CD14-positive monocyte (primary cell): ENCODE measurements at regions not wholly inside any gene's neighbourhood (a gene's known extent, or its start where the extent isn't known, plus 50 kb on each side); places are given as distances from the start of the nearest gene placed in this dataset.

Experiments
- DNase-seq, 3 donors: peaks; one replicate each; pipeline ENCODE4 v3.0.0-alpha.2; 2011 to 2022
- H2AFZ ChIP-seq: 2 replicates; pipeline ENCODE4 v1.6.0; 2012; ENCODE audit warnings: mild to moderate bottlenecking, low read depth, low read length, inconsistent platforms; ENCODE audit not compliant: insufficient read depth, poor library complexity, severe bottlenecking
- H3K27ac ChIP-seq, 2 donors: 1 replicate in 1 of 2; 2 replicates in 1 of 2; pipeline ENCODE4 v1.5.1; 2012 to 2013; ENCODE audit warnings: low read length in 2 of 2, control low read depth in 1 of 2, inconsistent platforms in 1 of 2, low read depth in 1 of 2, mild to moderate bottlenecking in 1 of 2
- H3K27me3 ChIP-seq, 2 donors: one replicate each; pipeline versions ENCODE4 v1.6.0 to v1.6.1; 2011 to 2013; ENCODE audit warnings: low read length in 2 of 2; ENCODE audit not compliant: control insufficient read depth in 2 of 2, insufficient read depth in 2 of 2
- H3K36me3 ChIP-seq, 2 donors: replicated peaks in 1 of 2; 1 replicate in 1 of 2; 2 replicates in 1 of 2; pipeline versions ENCODE4 v1.5.1 to v1.6.1; 2012 to 2013; ENCODE audit warnings: low read length in 2 of 2, control low read depth in 1 of 2, inconsistent platforms in 1 of 2, mild to moderate bottlenecking in 1 of 2; ENCODE audit not compliant: insufficient read depth in 2 of 2, control insufficient read depth in 1 of 2
- H3K4me1 ChIP-seq, 2 donors: 1 replicate in 1 of 2; 2 replicates in 1 of 2; pipeline versions ENCODE4 v1.5.1 to v1.6.1; 2012 to 2013; ENCODE audit warnings: low read length in 2 of 2, control low read depth in 1 of 2, inconsistent platforms in 1 of 2, mild to moderate bottlenecking in 1 of 2, moderate library complexity in 1 of 2; ENCODE audit not compliant: insufficient read depth in 2 of 2, control insufficient read depth in 1 of 2
- H3K4me2 ChIP-seq: replicated peaks from 2 replicates; pipeline ENCODE3; 2012; ENCODE audit warnings: low read length, moderate library complexity, mild to moderate bottlenecking; ENCODE audit not compliant: poor library complexity, severe bottlenecking; ENCODE audit errors: extremely low read depth
- H3K4me3 ChIP-seq, 3 experiments: fragments of 200-600 bp in 1 of 3; sonication (generic) in 1 of 3; replicated peaks in 1 of 3; 1 replicate in 2 of 3; 2 replicates in 1 of 3; pipeline ENCODE4 v1.5.1; 2011 to 2013; ENCODE audit warnings: low read length in 3 of 3, mild to moderate bottlenecking in 3 of 3, control low read depth in 2 of 3, low read depth in 2 of 3, inconsistent platforms in 1 of 3, moderate library complexity in 1 of 3
- H3K79me2 ChIP-seq: 2 replicates; pipeline ENCODE4 v1.6.0; 2012; ENCODE audit warnings: mild to moderate bottlenecking, control low read depth, inconsistent platforms, low read length, moderate library complexity; ENCODE audit not compliant: insufficient read depth
- H3K9ac ChIP-seq: 2 replicates; pipeline ENCODE4 v1.6.0; 2017; ENCODE audit warnings: low read length, mild to moderate bottlenecking; ENCODE audit not compliant: insufficient read depth, poor library complexity, severe bottlenecking
- H3K9me3 ChIP-seq, 2 donors: replicated peaks in 1 of 2; 1 replicate in 1 of 2; 2 replicates in 1 of 2; pipeline versions ENCODE4 v1.5.1 to v1.6.1; 2012 to 2013; ENCODE audit warnings: low read length in 2 of 2, control low read depth in 1 of 2; ENCODE audit not compliant: control insufficient read depth in 1 of 2, insufficient read depth in 1 of 2
- H4K20me1 ChIP-seq: 2 replicates; pipeline ENCODE4 v1.6.0; 2012; ENCODE audit warnings: mild to moderate bottlenecking, low read length, control low read depth, moderate library complexity; ENCODE audit not compliant: insufficient read depth
- H3K27ac Mint-ChIP-seq, 7 donors: one replicate each; pipeline ENCODE4 v1.8.0; 2020; ENCODE audit warnings: mild to moderate bottlenecking in 7 of 7, mixed read lengths in 7 of 7, moderate library complexity in 6 of 7, inconsistent platforms in 2 of 7
- H3K27me3 Mint-ChIP-seq, 3 donors: one replicate each; pipeline ENCODE4 v1.8.0; 2021 to 2022; ENCODE audit warnings: low read depth in 3 of 3, mild to moderate bottlenecking in 3 of 3, mixed read lengths in 3 of 3, moderate library complexity in 3 of 3, inconsistent platforms in 1 of 3
- H3K36me3 Mint-ChIP-seq, 2 donors: one replicate each; pipeline ENCODE4 v1.8.0; 2020; ENCODE audit warnings: mixed read lengths in 2 of 2, inconsistent platforms in 1 of 2, mild to moderate bottlenecking in 1 of 2
- H3K4me1 Mint-ChIP-seq: one replicate; pipeline ENCODE4 v1.8.0; 2020; ENCODE audit warnings: mild to moderate bottlenecking, mixed read lengths
- H3K4me3 Mint-ChIP-seq, 2 donors: one replicate each; pipeline ENCODE4 v1.8.0; 2020; ENCODE audit warnings: mild to moderate bottlenecking in 2 of 2, mixed read lengths in 2 of 2, moderate library complexity in 1 of 2
- H3K9me3 Mint-ChIP-seq, 7 donors: one replicate each; pipeline ENCODE4 v1.8.0; 2020 to 2022; ENCODE audit warnings: mixed read lengths in 7 of 7, mild to moderate bottlenecking in 6 of 7, moderate library complexity in 6 of 7, inconsistent platforms in 2 of 7
- CTCF ChIP-seq: fragments of 200-600 bp; IDR thresholded peaks from one replicate; pipeline ENCODE4 v1.8.0; 2022; ENCODE audit warnings: antibody characterized with exemption, mild to moderate bottlenecking
- WGBS: methylation state at CpG from one replicate; pipeline ENCODE4 v1.1.5; 2013; ENCODE audit warnings: missing lambda C conversion rate; ENCODE audit not compliant: insufficient coverage; 5-methylcytosine and 5-hydroxymethylcytosine counted together
- intact Hi-C, 2 donors: fragments of 100-400 bp; cut with micrococcal nuclease; formaldehyde crosslinking; loops; one replicate each; pipeline versions ENCODE4 v1.15.0 to v1.15.1; 2023

GRCh38 chr17:70716551-70716950, 547.2 kb downstream of the KCNJ2 start:
- WGBS = no CpG with 5 or more reads among the region's 3 CpGs
- Mint-ChIP-seq H3K27ac (no peak overlapping the region), H3K9me3 (peaks cover 0 to 4% (median 0%) of the 10 kb centered on the region in 7 donors), H3K4me3 (no peak overlapping the region), H3K4me1 (no peaks in the 10 kb centered on the region), H3K27me3 (peaks cover 0 to 5% (median 1%) of the 10 kb centered on the region in 3 donors), H3K36me3 (no peaks in the 10 kb centered on the region)
- H3K27me3 ChIP-seq = no peaks in the 10 kb centered on the region
- H3K4me1 ChIP-seq = no peaks in the 10 kb centered on the region
- H2AFZ ChIP-seq = no peak overlapping the region
- H4K20me1 ChIP-seq = no peaks in the 10 kb centered on the region
- no peak overlapping the region for H3K9ac ChIP-seq
- TF ChIP-seq CTCF = no peak
- H3K27ac ChIP-seq = no peak overlapping the region
- H3K36me3 ChIP-seq = no peaks in the 10 kb centered on the region
- H3K4me3 ChIP-seq = no peak overlapping the region
- H3K79me2 ChIP-seq = no peaks in the 10 kb centered on the region
- no peak for DNase-seq
- no peaks in the 10 kb centered on the region for H3K9me3 ChIP-seq
- no peak overlapping the region for H3K4me2 ChIP-seq
- intact Hi-C loops = no loop called here

- Histone ChIP-seq H4K20me1 (no peaks in the 10 kb centered on the region), H2AFZ (no peak overlapping the region), H3K9ac (no peak overlapping the region), H3K79me2 (no peaks in the 10 kb centered on the region), H3K27me3 (no peaks in the 10 kb centered on the region), H3K4me1 (no peaks in the 10 kb centered on the region), H3K36me3 (no peaks in the 10 kb centered on the region), H3K9me3 (no peaks in the 10 kb centered on the region), H3K4me2 (no peak overlapping the region), H3K4me3 (no peak overlapping the region), H3K27ac (no peak overlapping the region)
- no peak for DNase-seq
- H3K4me1 Mint-ChIP-seq = no peaks in the 10 kb centered on the region
- intact Hi-C loops = no loop called here
- H3K27ac Mint-ChIP-seq = no peak overlapping the region
- H3K9me3 Mint-ChIP-seq = peaks cover 0 to 4% (median 0%) of the 10 kb centered on the region in 7 donors
- TF ChIP-seq CTCF = no peak
- H3K36me3 Mint-ChIP-seq = no peaks in the 10 kb centered on the region
- peaks cover 0 to 5% (median 1%) of the 10 kb centered on the region in 3 donors for H3K27me3 Mint-ChIP-seq
- no peak overlapping the region for H3K4me3 Mint-ChIP-seq
- 86% methylated on average over 1 of the region's 1 CpG for WGBS
Measured at GRCh38 chr17:70717042-70717441, 547.7 kb downstream of the KCNJ2 start.
